Right hindlimb (tissue), 1 donor: ENCODE measurements at regions not wholly inside any gene's neighbourhood (a gene's known extent, or its start where the extent isn't known, plus 50 kb on each side); places are given as distances from the start of the nearest gene placed in this dataset.
"Not testable (repeated sequence)": the region's sequence is repeated elsewhere in the genome, so short reads cannot be mapped to it uniquely, and the experiment has no call there.

ENCODE experiments used
- DNase-seq: peaks from one replicate; pipeline ENCODE4 v3.0.0-alpha.2; 2018

- DNase-seq: no peak
Observed at GRCh38 chr6:112591329-112591728, 244.2 kb downstream of the RFPL4B start.

- DNase-seq: no peak
Observed at GRCh38 chr6:112592159-112592558, 245.0 kb downstream of the RFPL4B start.

- peak; percentile 49 for DNase-seq
Observed at GRCh38 chr6:112594886-112595594, 247.9 kb downstream of the RFPL4B start.

- DNase-seq: no peak
Observed at GRCh38 chr6:112595841-112596240, 248.7 kb downstream of the RFPL4B start.

GRCh38 chr6:112597176-112597575, 250.0 kb downstream of the RFPL4B start:
- no peak for DNase-seq

GRCh38 chr6:112600168-112600567, 253.0 kb downstream of the RFPL4B start:
- DNase-seq: no peak

GRCh38 chr6:112603726-112604125, 256.6 kb downstream of the RFPL4B start:
- DNase-seq: no peak

- no peak for DNase-seq
Observed at GRCh38 chr6:112606656-112607435, 259.7 kb downstream of the RFPL4B start.

GRCh38 chr6:112608925-112609324, 261.8 kb downstream of the RFPL4B start:
- not testable (repeated sequence) for DNase-seq

- DNase-seq: no peak
Observed at GRCh38 chr6:112613410-112613809, 266.3 kb downstream of the RFPL4B start.

GRCh38 chr6:112618849-112619248, 271.7 kb downstream of the RFPL4B start:
- no peak for DNase-seq

GRCh38 chr6:112620812-112621569, 273.9 kb downstream of the RFPL4B start:
- no peak for DNase-seq

- no peak for DNase-seq
Observed at GRCh38 chr6:112622036-112622435, 274.9 kb downstream of the RFPL4B start.

GRCh38 chr6:112626468-112627082, 279.4 kb downstream of the RFPL4B start:
- DNase-seq: no peak

- DNase-seq: no peak
Observed at GRCh38 chr6:112634376-112634775, 287.2 kb downstream of the RFPL4B start.

GRCh38 chr6:112636650-112637262, 289.6 kb downstream of the RFPL4B start:
- no peak for DNase-seq

- no peak for DNase-seq
Observed at GRCh38 chr6:112639391-112639831, 292.3 kb downstream of the RFPL4B start.

GRCh38 chr6:112640891-112641290, 293.8 kb downstream of the RFPL4B start:
- no peak for DNase-seq

- DNase-seq: no peak
Observed at GRCh38 chr6:112649853-112650252, 302.7 kb downstream of the RFPL4B start.

GRCh38 chr6:112651239-112651638, 304.1 kb downstream of the RFPL4B start:
- DNase-seq: no peak

GRCh38 chr6:112659912-112660311, 312.8 kb downstream of the RFPL4B start:
- DNase-seq: no peak

- DNase-seq: no peak
Observed at GRCh38 chr6:112660626-112661025, 313.5 kb downstream of the RFPL4B start.

- no peak for DNase-seq
Observed at GRCh38 chr6:112663698-112664097, 316.6 kb downstream of the RFPL4B start.
